K562 (cell line): ENCODE measurements at regions not wholly inside any gene's neighbourhood (a gene's known extent, or its start where the extent isn't known, plus 50 kb on each side); places are given as distances from the start of the nearest gene placed in this dataset.

ENCODE experiments used
- ATAC-seq: fragments of 200-7000 bp; cut with Tn5 transposase; 3 replicates; pipeline ENCODE4 v1.9.1; 2020; ENCODE audit warnings: moderate library complexity
- BruUV-seq: library from RNA; stranded (reverse); fragments of 400-500 nt; replicated peaks from 2 replicates; lab custom pipeline; 2021; lab: Mats Ljungman, UMichigan
- CTCF ChIA-PET: fragments of 300-600 bp; formaldehyde crosslinking; extraction: SDS; loops from one replicate; lab custom pipeline; 2021; ENCODE audit warnings: low intra/inter-chr PET ratio; lab: Yijun Ruan, JAX
- POLR2A ChIA-PET: fragments of 300-600, 350-650 bp; sonication (Branson Sonifier 250); formaldehyde crosslinking; extraction: SDS; loops from one replicate; lab custom pipeline; 2021; ENCODE audit warnings: antibody characterized with exemption, inconsistent platforms; lab: Yijun Ruan, JAX
- DNase-seq, 4 experiments: peaks; one replicate each; pipeline versions ENCODE4 v3.0.0 to v3.0.0-alpha.2; 2011 to 2018; ENCODE audit warnings: low spot score in 3 of 4, mixed read lengths in 3 of 4; ENCODE audit errors: extremely low read depth in 1 of 4
- FAIRE-seq: peaks from 2 replicates; lab custom pipeline; 2011; peaks lifted over from hg19 to GRCh38; lab: Jason Lieb, UNC
- H2AFZ ChIP-seq: 2 replicates; pipeline ENCODE4 v1.6.0; 2011; ENCODE audit warnings: low read depth, low read length, control low read depth, inconsistent platforms
- H3K27ac ChIP-seq: fragments of 200-600 bp; 3 replicates; pipeline ENCODE4 v1.8.0; 2011; ENCODE audit warnings: low read depth, mild to moderate bottlenecking, control low read depth, inconsistent platforms, low read length, moderate library complexity, mixed read lengths; ENCODE audit errors: extremely low read depth
- H3K27me3 ChIP-seq, 2 experiments: fragments of 300-600 bp in 1 of 2; 2 replicates in 1 of 2; 3 replicates in 1 of 2; pipeline versions ENCODE4 v1.6.0 to v1.8.0; 2011; ENCODE audit warnings: inconsistent platforms in 2 of 2, low read length in 2 of 2, mild to moderate bottlenecking in 1 of 2, mixed read lengths in 1 of 2, moderate library complexity in 1 of 2; ENCODE audit not compliant: control insufficient read depth in 2 of 2, insufficient read depth in 2 of 2
- H3K36me3 ChIP-seq: fragments of 300-600 bp; 3 replicates; pipeline ENCODE4 v1.8.0; 2011; ENCODE audit warnings: mild to moderate bottlenecking, low read length, inconsistent platforms; ENCODE audit not compliant: control insufficient read depth, insufficient read depth
- H3K4me1 ChIP-seq, 2 experiments: fragments of 200-600 bp in 1 of 2; replicated peaks in 1 of 2; 2 replicates in 1 of 2; 3 replicates in 1 of 2; pipeline versions ENCODE4 v1.5.1 to v1.8.0; 2011; ENCODE audit warnings: inconsistent platforms in 2 of 2, low read length in 2 of 2, mild to moderate bottlenecking in 1 of 2, mixed read lengths in 1 of 2, moderate library complexity in 1 of 2; ENCODE audit not compliant: control insufficient read depth in 2 of 2, insufficient read depth in 2 of 2
- H3K4me2 ChIP-seq: 2 replicates; pipeline ENCODE4 v1.6.1; 2011; ENCODE audit warnings: low read length, control low read depth, inconsistent platforms, mixed read lengths; ENCODE audit not compliant: insufficient read depth
- H3K4me3 ChIP-seq: fragments of 200-600 bp; sonication (generic), shearing (Covaris generic); 2 replicates; pipeline ENCODE4 v1.5.1; 2016; ENCODE audit warnings: control low read depth, inconsistent platforms
- H3K79me2 ChIP-seq: fragments of 200-600 bp; 3 replicates; pipeline ENCODE4 v1.8.0; 2011; ENCODE audit warnings: low read length, inconsistent platforms; ENCODE audit not compliant: control insufficient read depth, insufficient read depth
- H3K9ac ChIP-seq, 2 experiments: 2 replicates each; pipeline versions ENCODE4 v1.6.0 to v1.6.1; 2011; ENCODE audit warnings: low read depth in 2 of 2, low read length in 2 of 2, control low read depth in 1 of 2, inconsistent platforms in 1 of 2, mild to moderate bottlenecking in 1 of 2, mixed read lengths in 1 of 2; ENCODE audit not compliant: insufficient read depth in 1 of 2
- H3K9me1 ChIP-seq: one replicate; pipeline ENCODE4 v1.6.0; 2011; ENCODE audit warnings: inconsistent platforms, mild to moderate bottlenecking, low read length, moderate library complexity; ENCODE audit not compliant: control insufficient read depth, insufficient read depth
- H3K9me3 ChIP-seq: replicated peaks from 2 replicates; pipeline ENCODE4 v1.5.1; 2011; ENCODE audit warnings: low read depth, low read length, inconsistent platforms; ENCODE audit not compliant: control insufficient read depth, insufficient read depth
- H4K20me1 ChIP-seq: replicated peaks from 2 replicates; pipeline ENCODE4 v1.6.1; 2011; ENCODE audit warnings: low read length, inconsistent platforms, mixed read lengths; ENCODE audit not compliant: control insufficient read depth, insufficient read depth
- BHLHE40 ChIP-seq: IDR thresholded peaks from 2 replicates; pipeline ENCODE4 v1.6.1; 2011; ENCODE audit warnings: low read length, improper control_type of control experiment
- DDX20 ChIP-seq: fragments of 450-650 bp; IDR thresholded peaks from 2 replicates; pipeline ENCODE4 v1.6.1; 2016; ENCODE audit warnings: missing genetic modification characterization, low read depth, mild to moderate bottlenecking, missing compliant biosample characterization, moderate library complexity
- MCM7 ChIP-seq, 2 experiments: fragments of 450-650 bp; IDR thresholded peaks; 2 replicates each; pipeline ENCODE4 v1.6.1; 2016 to 2018
- MYNN ChIP-seq, 2 experiments: sonication (generic); formaldehyde crosslinking in 1 of 2; IDR thresholded peaks; 2 replicates each; pipeline versions ENCODE4 v1.5.0 to v1.6.1; 2016 to 2020; ENCODE audit warnings: antibody characterized with exemption in 1 of 2, missing genetic modification reagents in 1 of 2
- NCOA2 ChIP-seq, 2 experiments: fragments of 450-650 bp; IDR thresholded peaks; 2 replicates each; pipeline ENCODE4 v1.6.1; 2018; ENCODE audit warnings: mild to moderate bottlenecking in 2 of 2, moderate library complexity in 1 of 2; ENCODE audit not compliant: partially characterized antibody in 2 of 2
- PHF20 ChIP-seq: fragments of 450-650 bp; IDR thresholded peaks from 2 replicates; pipeline ENCODE4 v1.6.1; 2018; ENCODE audit not compliant: partially characterized antibody
- POLR2A ChIP-seq: fragments of 450-650 bp; conservative IDR thresholded peaks from 2 replicates; pipeline ENCODE4 v1.6.1; 2016
- SAP30 ChIP-seq: fragments of 200-600 bp; sonication (generic); IDR thresholded peaks from 2 replicates; pipeline ENCODE4 v1.6.1; 2012; ENCODE audit warnings: borderline replicate concordance, low read depth, mild to moderate bottlenecking, moderate library complexity, low read length, control low read depth, inconsistent platforms; ENCODE audit not compliant: insufficient read depth, poor library complexity, severe bottlenecking
- ZBED1 ChIP-seq: IDR thresholded peaks from 2 replicates; pipeline ENCODE4 v1.6.1; 2014
- ZBTB17 ChIP-seq: fragments of 450-650 bp; formaldehyde crosslinking; IDR thresholded peaks from 2 replicates; pipeline ENCODE4 v1.4.0; 2020; ENCODE audit warnings: mild to moderate bottlenecking
- ZNF133 ChIP-seq: fragments of 250-450 bp; sonication (Bioruptor Pico); IDR thresholded peaks from 2 replicates; pipeline ENCODE4 v1.4.0; 2020; ENCODE audit warnings: mild to moderate bottlenecking
- ZNF232 ChIP-seq: sonication (generic); formaldehyde crosslinking; IDR thresholded peaks from 2 replicates; pipeline ENCODE4 v1.8.0; 2022; ENCODE audit warnings: mild to moderate bottlenecking, missing genetic modification reagents
- ZNF778 ChIP-seq: fragments of 450-650 bp; formaldehyde crosslinking; IDR thresholded peaks from 2 replicates; pipeline ENCODE4 v1.4.0; 2020; ENCODE audit warnings: mild to moderate bottlenecking, moderate library complexity
- WGBS: fragments of 100-300 bp; shearing (Covaris generic); methylation state at CpG from one replicate; pipeline ENCODE4 v1.1.6; 2016; ENCODE audit warnings: low coverage, mixed read lengths; ENCODE audit not compliant: insufficient coverage; ENCODE audit errors: missing lambda C conversion rate; 5-methylcytosine and 5-hydroxymethylcytosine counted together
- in situ Hi-C: fragments of 300-500 bp; cut with MboI; formaldehyde crosslinking; loops from 4 replicates; pipeline ENCODE4 v1.15.0; 2018; ENCODE audit warnings: inconsistent platforms, mixed read lengths
- intact Hi-C: fragments of 100-400 bp; cut with micrococcal nuclease; formaldehyde crosslinking; loops from 2 replicates; pipeline ENCODE4 v1.14.2; 2022

DNA sequence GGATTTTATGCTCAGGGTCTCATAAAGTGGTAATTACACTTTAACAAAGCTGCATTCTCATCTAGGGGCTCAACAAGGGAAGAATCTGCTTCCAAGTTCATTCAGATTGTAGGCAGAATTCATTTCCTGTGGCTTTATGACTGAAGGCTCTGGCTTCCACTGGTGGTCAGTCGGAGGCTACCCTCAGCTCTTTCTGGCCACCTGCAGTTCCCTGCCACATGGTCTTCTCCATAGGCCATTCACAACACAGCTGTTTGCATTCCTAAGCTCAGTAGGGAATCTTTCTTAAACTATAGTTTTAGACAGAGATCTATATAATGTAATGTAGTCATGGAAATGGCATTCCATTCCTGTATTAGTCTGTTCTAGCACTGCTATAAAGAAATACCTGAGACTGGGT lies 973.0 kb upstream of the SLIT2 start:
- no peak overlapping the region for H2AFZ ChIP-seq
- H3K27me3 ChIP-seq: no peaks in the 10 kb centered on the region
- WGBS: 0% methylated on average over 1 of the region's 1 CpG
- no TSS peak for BruUV-seq
- H3K36me3 ChIP-seq: no peaks in the 10 kb centered on the region
- intact Hi-C loops: no loop called here
- no peak for FAIRE-seq
- H3K79me2 ChIP-seq: no peaks in the 10 kb centered on the region
- POLR2A ChIA-PET: no interaction called here
- no peaks in the 10 kb centered on the region for H3K4me1 ChIP-seq
- no peaks in the 10 kb centered on the region for H4K20me1 ChIP-seq
- TF ChIP-seq DDX20 (tag) (no peak), BHLHE40 (no peak), NCOA2 (IDR thresholded peaks at IDR 0.05; ENCODE audit: partially characterized antibody in 2 of 2) (no peak), MCM7 (IDR thresholded peaks at IDR 0.05) (no peak), MYNN (IDR thresholded peaks at IDR 0.05) (no peak), MYNN (CRISPR knock-in tag; IDR thresholded peaks at IDR 0.05) (no peak), ZBTB17 (CRISPR knock-in tag) (no peak), ZNF133 (CRISPR knock-in tag) (no peak), PHF20 (no peak), POLR2A (no peak), ZNF232 (CRISPR knock-in tag) (no peak), ZNF778 (CRISPR knock-in tag) (no peak), ZBED1 (no peak), SAP30 (no peak)
- TF ChIP-seq, all 486 proteins: peak for 0
- ATAC-seq (no peak), DNase-seq (no peak)
- H3K27ac ChIP-seq: no peak overlapping the region
- H3K4me2 ChIP-seq: no peak overlapping the region
- in situ Hi-C loops: no loop called here
- no peak overlapping the region for H3K9ac ChIP-seq
- H3K9me3 ChIP-seq: no peaks in the 10 kb centered on the region
- H3K9me1 ChIP-seq: no peaks in the 10 kb centered on the region
- CTCF ChIA-PET: no interaction called here
- no peak overlapping the region for H3K4me3 ChIP-seq
